Hepatocyte (in vitro differentiated cells): ENCODE measurements at regions not wholly inside any gene's neighbourhood (a gene's known extent, or its start where the extent isn't known, plus 50 kb on each side); places are given as distances from the start of the nearest gene placed in this dataset.

ENCODE experiments used
- EZH2 ChIP-seq: fragments of 200-600 bp; sonication (generic); IDR thresholded peaks from 2 replicates; pipeline ENCODE4 v1.6.1; 2016; ENCODE audit warnings: antibody characterized with exemption, mild to moderate bottlenecking, borderline replicate concordance
- TF ChIP-seq, protein P1 (sequence below): fragments of 200-600 bp; sonication (generic); IDR thresholded peaks from 2 replicates; pipeline ENCODE4 v1.5.1; 2016; ENCODE audit warnings: antibody characterized with exemption, mild to moderate bottlenecking; ENCODE audit not compliant: poor library complexity

DNA sequence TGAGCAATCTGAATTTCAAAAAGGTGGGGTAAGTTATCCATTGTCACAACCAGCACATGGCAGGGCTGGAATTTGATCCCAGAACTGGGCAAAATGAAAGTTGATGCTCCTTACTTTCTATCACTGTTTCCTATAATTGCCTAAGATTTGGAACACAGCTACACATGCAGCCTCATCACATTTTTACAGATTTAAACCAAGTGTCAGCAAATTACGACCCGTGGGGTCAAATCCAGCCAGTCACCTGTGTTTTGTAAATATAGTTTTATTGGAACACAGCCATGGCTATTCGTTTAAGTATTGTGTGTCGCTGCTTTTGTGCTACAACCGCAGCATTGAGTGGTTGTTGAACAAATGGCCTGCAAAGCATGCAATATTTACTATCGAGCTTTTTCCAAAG lies 94.3 kb downstream of the SREK1 start:
- no peak for TF ChIP-seq EZH2
- TF ChIP-seq, protein P1, sequence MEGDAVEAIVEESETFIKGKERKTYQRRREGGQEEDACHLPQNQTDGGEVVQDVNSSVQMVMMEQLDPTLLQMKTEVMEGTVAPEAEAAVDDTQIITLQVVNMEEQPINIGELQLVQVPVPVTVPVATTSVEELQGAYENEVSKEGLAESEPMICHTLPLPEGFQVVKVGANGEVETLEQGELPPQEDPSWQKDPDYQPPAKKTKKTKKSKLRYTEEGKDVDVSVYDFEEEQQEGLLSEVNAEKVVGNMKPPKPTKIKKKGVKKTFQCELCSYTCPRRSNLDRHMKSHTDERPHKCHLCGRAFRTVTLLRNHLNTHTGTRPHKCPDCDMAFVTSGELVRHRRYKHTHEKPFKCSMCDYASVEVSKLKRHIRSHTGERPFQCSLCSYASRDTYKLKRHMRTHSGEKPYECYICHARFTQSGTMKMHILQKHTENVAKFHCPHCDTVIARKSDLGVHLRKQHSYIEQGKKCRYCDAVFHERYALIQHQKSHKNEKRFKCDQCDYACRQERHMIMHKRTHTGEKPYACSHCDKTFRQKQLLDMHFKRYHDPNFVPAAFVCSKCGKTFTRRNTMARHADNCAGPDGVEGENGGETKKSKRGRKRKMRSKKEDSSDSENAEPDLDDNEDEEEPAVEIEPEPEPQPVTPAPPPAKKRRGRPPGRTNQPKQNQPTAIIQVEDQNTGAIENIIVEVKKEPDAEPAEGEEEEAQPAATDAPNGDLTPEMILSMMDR, result no peak
